Gastrocnemius medialis (tissue), 4 donors: ENCODE measurements at regions not wholly inside any gene's neighbourhood (a gene's known extent, or its start where the extent isn't known, plus 50 kb on each side); places are given as distances from the start of the nearest gene placed in this dataset.

Experiments
- ATAC-seq, 2 donors: fragments of 150-250 bp; one replicate each; pipeline ENCODE4 v1.9.1; 2016
- DNase-seq, 2 donors: peaks; one replicate each; pipeline ENCODE4 v3.0.0-alpha.2; 2019
- H3K27ac ChIP-seq, 4 donors: fragments of 200-600 bp; sonication (generic); 1 replicate in 1 of 4; 2 replicates in 3 of 4; pipeline ENCODE4 v1.5.1; 2016 to 2018; ENCODE audit warnings: mild to moderate bottlenecking in 2 of 4, moderate library complexity in 1 of 4
- H3K27me3 ChIP-seq, 3 donors: fragments of 200-600 bp; sonication (generic) in 2 of 3; 1 replicate in 1 of 3; 2 replicates in 2 of 3; pipeline versions ENCODE4 v1.5.1 to v1.6.0; 2016 to 2019; ENCODE audit warnings: mild to moderate bottlenecking in 1 of 3, moderate library complexity in 1 of 3
- H3K36me3 ChIP-seq, 2 donors: fragments of 200-600 bp; sonication (generic) in 1 of 2; one replicate each; pipeline ENCODE4 v1.5.1; 2017 to 2018
- H3K4me1 ChIP-seq, 2 donors: fragments of 200-600 bp; sonication (generic) in 1 of 2; one replicate each; pipeline ENCODE4 v1.5.1; 2016 to 2017; ENCODE audit warnings: mild to moderate bottlenecking in 2 of 2
- H3K4me3 ChIP-seq, 4 donors: fragments of 200-600 bp; sonication (generic) in 3 of 4; 1 replicate in 1 of 4; 2 replicates in 3 of 4; pipeline ENCODE4 v1.5.1; 2016 to 2019; ENCODE audit warnings: mild to moderate bottlenecking in 2 of 4
- H3K9me3 ChIP-seq, 3 donors: fragments of 200-600 bp; sonication (generic) in 2 of 3; 1 replicate in 1 of 3; 2 replicates in 2 of 3; pipeline ENCODE4 v1.5.1; 2016 to 2019
- POLR2A ChIP-seq, 2 donors: fragments of 450-650 bp; IDR thresholded peaks; one replicate each; pipeline ENCODE4 v1.6.1; 2017; ENCODE audit warnings: antibody characterized with exemption in 2 of 2, mild to moderate bottlenecking in 2 of 2, moderate library complexity in 2 of 2
- in situ Hi-C, 4 donors: fragments of 200-750 bp; cut with MboI; loops; one replicate each; pipeline versions ENCODE4 v1.15.0 to v1.8.0; 2017; ENCODE audit warnings: low sequenced_read_pairs in 4 of 4
- intact Hi-C: fragments of 100-400 bp; cut with DNase I; formaldehyde crosslinking; loops from one replicate; pipeline ENCODE4 v1.15.1; 2023; ENCODE audit warnings: low total_unique reads
- TF ChIP-seq, protein P1 (sequence below), 5 experiments: fragments of 450-650 bp in 3 of 5; fragments of 200-600 bp in 2 of 5; sonication (generic) in 2 of 5; IDR thresholded peaks in 4 of 5; conservative IDR thresholded peaks in 1 of 5; 1 replicate in 4 of 5; 2 replicates in 1 of 5; pipeline ENCODE4 v1.5.1; 2016 to 2019; ENCODE audit warnings: antibody characterized with exemption in 5 of 5, mild to moderate bottlenecking in 3 of 5, moderate library complexity in 3 of 5

DNA sequence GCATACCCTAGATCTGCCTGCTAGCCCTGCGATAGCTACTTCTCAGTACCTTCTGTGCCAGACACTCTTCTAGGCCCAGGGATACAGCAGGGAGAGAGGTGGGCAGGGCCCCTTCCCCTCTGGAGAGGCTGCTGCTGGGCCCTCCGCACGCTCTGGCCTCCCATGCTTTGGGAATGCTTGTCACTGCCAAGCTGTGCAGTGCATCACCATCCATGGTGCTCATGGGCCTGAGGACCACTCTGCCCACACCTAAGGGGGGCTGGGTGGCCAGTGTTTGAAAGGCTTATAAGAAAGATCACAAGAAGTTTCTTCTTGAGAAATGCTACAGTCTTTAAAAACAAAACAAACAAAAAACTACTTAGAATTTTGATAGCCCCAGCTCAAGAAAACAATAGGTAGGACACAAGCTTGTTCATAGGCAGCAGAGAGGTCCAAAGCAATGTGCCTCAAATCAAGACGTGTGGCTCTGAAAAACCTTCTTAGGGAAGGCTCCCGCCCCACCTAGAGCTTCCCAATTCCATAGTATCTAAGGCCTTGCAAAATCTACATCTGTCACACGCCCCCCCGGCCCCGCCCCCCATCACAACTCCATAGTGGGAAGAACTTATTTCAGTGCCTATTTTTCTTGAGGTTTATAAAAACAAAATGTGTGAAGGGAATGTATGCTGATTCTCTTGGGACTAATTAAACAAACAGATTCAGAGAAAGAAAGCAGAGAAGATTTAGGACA lies 145.8 kb downstream of the TM9SF2 start:
- Histone ChIP-seq H3K4me1 (peaks cover 0 to 3% of the 10 kb centered on the region in 2 donors), H3K27me3 (no peaks in the 10 kb centered on the region), H3K27ac (no peak overlapping the region), H3K9me3 (no peaks in the 10 kb centered on the region), H3K4me3 (no peak overlapping the region), H3K36me3 (no peaks in the 10 kb centered on the region)
- ATAC-seq, result no peak
- intact Hi-C loops, result no loop called here
- no peak for DNase-seq
- in situ Hi-C loops, result no loop called here
- TF ChIP-seq, protein P1, sequence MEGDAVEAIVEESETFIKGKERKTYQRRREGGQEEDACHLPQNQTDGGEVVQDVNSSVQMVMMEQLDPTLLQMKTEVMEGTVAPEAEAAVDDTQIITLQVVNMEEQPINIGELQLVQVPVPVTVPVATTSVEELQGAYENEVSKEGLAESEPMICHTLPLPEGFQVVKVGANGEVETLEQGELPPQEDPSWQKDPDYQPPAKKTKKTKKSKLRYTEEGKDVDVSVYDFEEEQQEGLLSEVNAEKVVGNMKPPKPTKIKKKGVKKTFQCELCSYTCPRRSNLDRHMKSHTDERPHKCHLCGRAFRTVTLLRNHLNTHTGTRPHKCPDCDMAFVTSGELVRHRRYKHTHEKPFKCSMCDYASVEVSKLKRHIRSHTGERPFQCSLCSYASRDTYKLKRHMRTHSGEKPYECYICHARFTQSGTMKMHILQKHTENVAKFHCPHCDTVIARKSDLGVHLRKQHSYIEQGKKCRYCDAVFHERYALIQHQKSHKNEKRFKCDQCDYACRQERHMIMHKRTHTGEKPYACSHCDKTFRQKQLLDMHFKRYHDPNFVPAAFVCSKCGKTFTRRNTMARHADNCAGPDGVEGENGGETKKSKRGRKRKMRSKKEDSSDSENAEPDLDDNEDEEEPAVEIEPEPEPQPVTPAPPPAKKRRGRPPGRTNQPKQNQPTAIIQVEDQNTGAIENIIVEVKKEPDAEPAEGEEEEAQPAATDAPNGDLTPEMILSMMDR (IDR thresholded peaks at IDR 0.05 in 4 of 5, conservative IDR thresholded peaks at IDR 0.05 in 1 of 5), result no peak
- TF ChIP-seq POLR2A (IDR thresholded peaks at IDR 0.05), result no peak

DNA sequence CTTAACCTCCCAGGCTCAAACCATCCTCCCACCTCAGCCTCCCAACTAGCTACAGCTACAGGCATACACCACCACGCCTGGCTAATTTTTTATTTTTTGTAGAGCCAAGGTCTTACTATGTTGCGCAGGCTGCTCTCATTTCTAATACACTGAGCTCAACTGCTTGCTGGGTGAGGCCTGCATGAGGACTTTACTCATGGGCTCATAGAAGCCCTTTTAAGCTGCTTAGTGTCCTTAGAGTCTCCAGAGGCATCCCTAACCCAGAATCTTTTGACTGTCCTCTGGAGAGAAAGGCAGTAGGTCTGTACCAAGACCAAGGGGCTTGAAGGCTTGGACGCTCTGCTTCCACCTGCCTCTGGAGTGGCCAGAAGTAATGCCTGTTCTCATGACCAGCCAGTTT lies 141.6 kb downstream of the TM9SF2 start:
- in situ Hi-C loops (no loop called here), intact Hi-C loops (no loop called here)
- H3K27me3 ChIP-seq, result no peaks in the 10 kb centered on the region
- DNase-seq (no peak), ATAC-seq (no peak)
- TF ChIP-seq, protein P1 (IDR thresholded peaks at IDR 0.05 in 4 of 5, conservative IDR thresholded peaks at IDR 0.05 in 1 of 5), result no peak
- TF ChIP-seq POLR2A (IDR thresholded peaks at IDR 0.05), result no peak
- H3K4me3 ChIP-seq, result no peak overlapping the region
- H3K36me3 ChIP-seq, result no peaks in the 10 kb centered on the region
- H3K9me3 ChIP-seq, result no peaks in the 10 kb centered on the region
- H3K27ac ChIP-seq, result no peak overlapping the region
- peaks cover 0 to 3% of the 10 kb centered on the region in 2 donors for H3K4me1 ChIP-seq

DNA sequence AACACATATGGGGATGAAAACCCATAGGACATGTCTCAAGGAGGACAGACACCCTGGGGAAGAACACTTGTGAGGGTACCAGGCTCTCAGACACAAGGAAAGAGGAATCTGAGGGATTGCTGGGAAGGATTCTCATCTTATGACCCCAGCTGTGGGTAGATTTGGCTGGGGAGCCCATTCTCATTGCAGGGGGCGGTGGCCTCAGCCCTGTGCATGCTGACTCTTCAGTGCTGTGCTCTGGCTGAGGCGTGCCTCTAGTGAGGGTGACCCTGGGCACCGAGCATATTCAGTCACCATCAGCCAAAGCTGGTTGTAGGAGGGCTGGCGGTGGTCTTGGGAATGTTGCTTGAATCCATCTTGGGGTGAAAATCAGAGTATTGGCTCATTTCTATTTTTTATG lies 140.7 kb downstream of the TM9SF2 start:
- no peak for TF ChIP-seq POLR2A (IDR thresholded peaks at IDR 0.05)
- in situ Hi-C loops (no loop called here), intact Hi-C loops (no loop called here)
- no peaks in the 10 kb centered on the region for H3K9me3 ChIP-seq
- H3K4me3 ChIP-seq, result no peak overlapping the region
- no peaks in the 10 kb centered on the region for H3K27me3 ChIP-seq
- no peak for DNase-seq
- H3K27ac ChIP-seq, result no peak overlapping the region
- H3K4me1 ChIP-seq, result peaks cover 0 to 3% of the 10 kb centered on the region in 2 donors
- no peak for ATAC-seq
- no peaks in the 10 kb centered on the region for H3K36me3 ChIP-seq

DNA sequence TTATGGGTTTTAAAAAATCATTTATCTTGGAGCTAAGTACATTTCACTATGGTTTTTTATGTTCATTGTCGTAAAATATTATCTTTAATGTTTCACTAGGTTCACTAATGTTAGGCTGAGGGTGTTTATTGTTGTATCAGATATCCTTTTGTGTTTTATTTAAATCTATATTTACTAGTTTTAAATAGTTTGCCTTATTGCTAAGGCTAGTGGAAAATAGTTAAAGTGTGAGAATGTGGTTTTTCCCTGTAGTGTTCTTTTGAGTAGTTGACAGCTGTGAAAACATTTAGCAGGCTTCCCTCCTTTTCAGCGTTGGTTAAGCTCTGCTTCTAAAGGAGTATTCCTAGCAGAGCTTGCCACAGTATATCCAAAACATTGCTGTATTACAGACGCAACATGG lies 139.0 kb downstream of the TM9SF2 start:
- Histone ChIP-seq H3K9me3 (no peaks in the 10 kb centered on the region), H3K27me3 (no peaks in the 10 kb centered on the region), H3K27ac (no peak overlapping the region), H3K4me1 (no peaks in the 10 kb centered on the region), H3K4me3 (no peak overlapping the region), H3K36me3 (no peaks in the 10 kb centered on the region)
- intact Hi-C loops, result no loop called here
- TF ChIP-seq POLR2A (IDR thresholded peaks at IDR 0.05), result no peak
- TF ChIP-seq, protein P1 (IDR thresholded peaks at IDR 0.05 in 4 of 5, conservative IDR thresholded peaks at IDR 0.05 in 1 of 5), result no peak
- in situ Hi-C loops, result no loop called here
- ATAC-seq (no peak), DNase-seq (no peak)

DNA sequence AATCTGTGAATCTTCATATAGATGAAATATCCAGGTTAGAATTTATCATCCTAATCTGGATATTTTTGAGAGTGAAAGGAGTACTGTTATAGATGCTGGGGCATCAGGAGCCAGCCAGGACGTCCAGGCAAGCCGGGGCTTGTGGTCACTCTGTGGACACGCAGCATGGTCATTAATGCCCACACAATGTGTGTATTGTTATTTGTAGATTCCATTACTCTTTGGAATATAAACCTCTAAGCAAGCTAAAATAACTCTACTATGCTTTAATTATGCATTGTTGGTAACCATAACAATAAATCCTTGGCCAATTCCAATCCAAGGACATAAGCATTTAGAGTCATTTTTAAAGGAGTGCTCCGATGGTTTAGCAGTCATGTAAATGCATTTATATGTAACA lies 137.9 kb downstream of the TM9SF2 start:
- H3K36me3 ChIP-seq, result no peaks in the 10 kb centered on the region
- no peak for TF ChIP-seq POLR2A (IDR thresholded peaks at IDR 0.05)
- TF ChIP-seq, protein P1 (IDR thresholded peaks at IDR 0.05 in 4 of 5, conservative IDR thresholded peaks at IDR 0.05 in 1 of 5), result no peak
- no peak overlapping the region for H3K4me3 ChIP-seq
- in situ Hi-C loops, result no loop called here
- ATAC-seq (no peak), DNase-seq (no peak)
- no peaks in the 10 kb centered on the region for H3K4me1 ChIP-seq
- no peaks in the 10 kb centered on the region for H3K27me3 ChIP-seq
- no peak overlapping the region for H3K27ac ChIP-seq
- H3K9me3 ChIP-seq, result no peaks in the 10 kb centered on the region
- intact Hi-C loops, result no loop called here
